Testis (tissue), 2 donors: ENCODE measurements at regions not wholly inside any gene's neighbourhood (a gene's known extent, or its start where the extent isn't known, plus 50 kb on each side); places are given as distances from the start of the nearest gene placed in this dataset.

ENCODE experiments used
- POLR2A ChIP-seq: fragments of 450-650 bp; IDR thresholded peaks from one replicate; pipeline ENCODE4 v1.6.1; 2017; ENCODE audit warnings: antibody characterized with exemption, mild to moderate bottlenecking, moderate library complexity
- TF ChIP-seq, protein P1 (sequence below), 3 experiments: fragments of 450-650 bp in 2 of 3; fragments of 200-600 bp in 1 of 3; sonication (generic) in 1 of 3; IDR thresholded peaks; one replicate each; pipeline ENCODE4 v1.5.1; 2016 to 2019; ENCODE audit warnings: antibody characterized with exemption in 3 of 3, mild to moderate bottlenecking in 2 of 3, moderate library complexity in 1 of 3

DNA sequence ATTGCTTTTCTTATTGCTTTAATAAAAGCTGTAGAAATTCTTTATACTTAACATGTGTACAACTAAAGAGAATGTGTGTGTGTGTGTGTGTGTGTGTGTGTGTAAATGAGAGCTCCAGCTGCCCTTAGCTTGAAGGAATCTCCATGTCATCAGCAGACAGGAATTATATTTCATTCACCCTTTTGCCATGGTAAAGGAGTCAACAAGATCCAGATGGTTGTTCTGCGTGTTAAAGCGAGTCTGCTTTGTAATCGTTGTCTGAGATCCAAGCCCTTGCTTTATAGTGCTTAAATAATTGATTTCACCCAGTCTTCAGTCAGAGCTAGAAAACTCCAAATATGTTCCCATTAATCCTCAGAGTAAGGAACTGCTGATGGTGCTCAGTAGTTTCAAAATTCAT lies 285.5 kb downstream of the PDGFC start:
- TF ChIP-seq, protein P1, sequence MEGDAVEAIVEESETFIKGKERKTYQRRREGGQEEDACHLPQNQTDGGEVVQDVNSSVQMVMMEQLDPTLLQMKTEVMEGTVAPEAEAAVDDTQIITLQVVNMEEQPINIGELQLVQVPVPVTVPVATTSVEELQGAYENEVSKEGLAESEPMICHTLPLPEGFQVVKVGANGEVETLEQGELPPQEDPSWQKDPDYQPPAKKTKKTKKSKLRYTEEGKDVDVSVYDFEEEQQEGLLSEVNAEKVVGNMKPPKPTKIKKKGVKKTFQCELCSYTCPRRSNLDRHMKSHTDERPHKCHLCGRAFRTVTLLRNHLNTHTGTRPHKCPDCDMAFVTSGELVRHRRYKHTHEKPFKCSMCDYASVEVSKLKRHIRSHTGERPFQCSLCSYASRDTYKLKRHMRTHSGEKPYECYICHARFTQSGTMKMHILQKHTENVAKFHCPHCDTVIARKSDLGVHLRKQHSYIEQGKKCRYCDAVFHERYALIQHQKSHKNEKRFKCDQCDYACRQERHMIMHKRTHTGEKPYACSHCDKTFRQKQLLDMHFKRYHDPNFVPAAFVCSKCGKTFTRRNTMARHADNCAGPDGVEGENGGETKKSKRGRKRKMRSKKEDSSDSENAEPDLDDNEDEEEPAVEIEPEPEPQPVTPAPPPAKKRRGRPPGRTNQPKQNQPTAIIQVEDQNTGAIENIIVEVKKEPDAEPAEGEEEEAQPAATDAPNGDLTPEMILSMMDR (IDR thresholded peaks at IDR 0.05): no peak
- TF ChIP-seq POLR2A: no peak
